K562 (cell line): ENCODE measurements at regions not wholly inside any gene's neighbourhood (a gene's known extent, or its start where the extent isn't known, plus 50 kb on each side); places are given as distances from the start of the nearest gene placed in this dataset.

Source experiments
- CTCF ChIP-seq, 3 experiments: IDR thresholded peaks in 2 of 3; conservative IDR thresholded peaks in 1 of 3; 2 replicates each; pipeline ENCODE4 v1.5.1; 2011 to 2012; ENCODE audit warnings: low read length in 3 of 3, mild to moderate bottlenecking in 3 of 3, control low read depth in 2 of 3, improper control_type of control experiment in 1 of 3, inconsistent platforms in 1 of 3, low read depth in 1 of 3, mixed read lengths in 1 of 3, moderate library complexity in 1 of 3; ENCODE audit not compliant: insufficient read depth in 2 of 3
- E2F5 ChIP-seq: sonication (generic); formaldehyde crosslinking; IDR thresholded peaks from 2 replicates; pipeline ENCODE4 v1.8.0; 2022; ENCODE audit warnings: mild to moderate bottlenecking, missing genetic modification reagents
- IRF9 ChIP-seq: fragments of 450-650 bp; IDR thresholded peaks from 2 replicates; pipeline ENCODE4 v1.6.1; 2016; ENCODE audit warnings: missing biosample characterization, missing genetic modification characterization
- PREB ChIP-seq: sonication (generic); formaldehyde crosslinking; IDR thresholded peaks from 2 replicates; pipeline ENCODE4 v1.8.1; 2023; ENCODE audit warnings: mild to moderate bottlenecking, missing genetic modification reagents
- REST ChIP-seq, 2 experiments: fragments of 450-650 bp; formaldehyde crosslinking in 1 of 2; IDR thresholded peaks; 2 replicates each; pipeline versions ENCODE4 v1.4.0 to v1.6.1; 2014 to 2020; ENCODE audit warnings: mild to moderate bottlenecking in 2 of 2, borderline replicate concordance in 1 of 2, low read depth in 1 of 2
- TSC22D4 ChIP-seq: fragments of 450-650 bp; IDR thresholded peaks from 2 replicates; pipeline ENCODE4 v1.6.1; 2016; ENCODE audit warnings: missing genetic modification characterization, missing biosample characterization, control low read depth
- USF2 ChIP-seq: sonication (generic); formaldehyde crosslinking; IDR thresholded peaks from 2 replicates; pipeline ENCODE4 v1.5.0; 2020; ENCODE audit warnings: missing genetic modification reagents
- ZEB2 ChIP-seq: fragments of 450-650 bp; IDR thresholded peaks from 2 replicates; pipeline ENCODE4 v1.6.1; 2016

- no peak for TF ChIP-seq CTCF (IDR thresholded peaks at IDR 0.05 in 2 of 3, conservative IDR thresholded peaks at IDR 0.05 in 1 of 3; ENCODE audit: insufficient read depth in 2 of 3, low read depth in 1 of 3, low read length in 3 of 3)
- TF ChIP-seq TSC22D4 (tag), result no peak
- no peak for TF ChIP-seq ZEB2
- no peak for TF ChIP-seq E2F5 (CRISPR knock-in tag)
- no peak for TF ChIP-seq IRF9
- TF ChIP-seq REST (IDR thresholded peaks at IDR 0.05; ENCODE audit: borderline replicate concordance), result no peak
- TF ChIP-seq REST (CRISPR knock-in tag; IDR thresholded peaks at IDR 0.05; ENCODE audit: low read depth), result no peak
- TF ChIP-seq PREB (CRISPR knock-in tag), result no peak
- TF ChIP-seq USF2 (CRISPR knock-in tag), result no peak
Observed at GRCh38 chr10:3661271-3661670, 123.7 kb downstream of the KLF6 start.
